DLD1 (cell line): ENCODE measurements at regions not wholly inside any gene's neighbourhood (a gene's known extent, or its start where the extent isn't known, plus 50 kb on each side); places are given as distances from the start of the nearest gene placed in this dataset.
"Not testable (repeated sequence)": the region's sequence is repeated elsewhere in the genome, so short reads cannot be mapped to it uniquely, and the experiment has no call there.

ENCODE experiments used
- in situ Hi-C: cut with HindIII; loops from 2 replicates; pipeline ENCODE4 v1.10.0; 2017; ENCODE audit warnings: low sequenced_read_pairs

- in situ Hi-C loops: not testable (repeated sequence)
Observed at GRCh38 chr5:145395151-145395550, 440.0 kb downstream of the PRELID2 start.

DNA sequence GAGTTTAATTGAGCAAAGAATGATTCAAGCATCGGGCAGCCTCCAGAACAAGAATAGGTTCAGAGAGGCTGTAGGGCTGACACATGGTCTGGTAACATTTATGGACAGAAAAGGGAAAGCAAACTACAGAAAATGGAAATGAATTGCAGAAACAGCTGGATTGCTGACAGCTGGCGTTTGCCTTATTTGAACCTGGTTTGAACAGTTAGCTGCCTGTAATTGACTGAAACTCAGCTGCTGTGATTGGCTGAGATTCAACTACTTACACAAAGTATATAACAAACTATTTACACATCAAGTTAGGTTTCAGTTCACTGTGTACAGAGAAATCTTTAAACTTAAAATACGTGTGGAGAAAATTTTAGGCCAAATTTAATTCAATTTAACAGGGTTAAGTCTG is 441.7 kb downstream of the PRELID2 start:
- in situ Hi-C loops: no loop called here

DNA sequence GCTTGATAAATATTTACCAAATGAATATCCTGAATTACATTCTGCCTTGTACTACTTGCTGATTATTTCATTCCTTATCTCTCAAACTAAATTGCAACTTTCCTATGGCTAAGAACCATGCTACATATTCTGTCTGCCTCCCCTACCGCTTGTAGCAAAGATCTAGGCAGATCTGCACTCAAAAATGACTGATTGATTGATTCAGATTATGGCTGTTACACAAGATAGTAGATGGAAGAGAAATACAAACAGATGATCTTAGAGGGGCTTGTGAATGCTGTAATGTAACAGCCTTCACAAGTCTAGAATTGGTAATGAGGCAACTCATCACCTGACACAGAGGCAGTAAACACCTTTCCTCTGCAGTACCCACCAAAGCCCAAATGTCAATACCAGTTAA is 446.1 kb downstream of the PRELID2 start:
- in situ Hi-C loops: no loop called here

- in situ Hi-C loops: no loop called here
Observed at GRCh38 chr5:145385276-145385675, 449.9 kb downstream of the PRELID2 start.

DNA sequence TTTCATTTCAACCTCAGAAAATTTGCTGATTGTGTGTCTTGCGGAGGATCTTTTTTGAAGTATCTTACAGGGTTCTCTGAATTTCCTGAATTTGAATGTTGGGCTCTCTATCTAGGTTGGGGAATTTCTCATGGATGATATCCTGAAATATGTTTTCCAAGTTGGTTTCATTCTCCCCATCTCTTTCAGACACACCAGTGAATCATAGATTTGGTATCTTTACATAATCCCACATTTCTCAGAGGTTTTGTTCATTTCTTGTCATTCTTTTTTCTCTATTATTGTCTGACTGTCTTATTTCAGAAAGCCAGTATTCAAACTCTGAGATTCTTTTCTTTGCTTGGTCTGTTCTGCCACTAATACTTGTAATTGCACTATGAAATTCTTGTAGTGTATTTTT is 456.9 kb downstream of the PRELID2 start:
- in situ Hi-C loops: no loop called here

DNA sequence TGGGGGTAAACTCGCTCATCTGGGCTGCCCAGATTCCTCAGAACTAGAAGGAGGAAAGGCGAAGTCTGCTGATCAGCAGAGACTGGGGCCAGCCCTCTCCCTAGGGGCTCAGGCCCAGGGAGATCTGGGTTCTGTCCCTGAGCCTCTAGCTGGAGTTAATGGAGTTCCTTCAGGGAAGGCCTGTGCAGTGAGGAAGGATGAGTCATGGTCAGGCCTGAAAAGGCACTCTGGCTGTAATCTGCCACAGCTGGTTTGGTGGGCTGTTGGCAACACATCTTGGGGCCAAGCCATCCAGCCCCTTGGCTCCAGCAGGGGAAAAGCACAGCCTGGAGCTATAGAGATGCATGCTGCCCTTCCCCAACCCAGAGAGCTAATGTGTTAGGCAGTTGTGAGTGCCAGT is 459.6 kb downstream of the PRELID2 start:
- in situ Hi-C loops: no loop called here

- in situ Hi-C loops: no loop called here
Observed at GRCh38 chr5:145365464-145365863, 469.7 kb downstream of the PRELID2 start.

- in situ Hi-C loops: no loop called here
Observed at GRCh38 chr5:145362266-145362665, 472.9 kb downstream of the PRELID2 start.

GRCh38 chr5:145360936-145361335 is 474.2 kb downstream of the PRELID2 start:
- in situ Hi-C loops: no loop called here

GRCh38 chr5:145350513-145350912 is 484.6 kb downstream of the PRELID2 start:
- in situ Hi-C loops: no loop called here

DNA sequence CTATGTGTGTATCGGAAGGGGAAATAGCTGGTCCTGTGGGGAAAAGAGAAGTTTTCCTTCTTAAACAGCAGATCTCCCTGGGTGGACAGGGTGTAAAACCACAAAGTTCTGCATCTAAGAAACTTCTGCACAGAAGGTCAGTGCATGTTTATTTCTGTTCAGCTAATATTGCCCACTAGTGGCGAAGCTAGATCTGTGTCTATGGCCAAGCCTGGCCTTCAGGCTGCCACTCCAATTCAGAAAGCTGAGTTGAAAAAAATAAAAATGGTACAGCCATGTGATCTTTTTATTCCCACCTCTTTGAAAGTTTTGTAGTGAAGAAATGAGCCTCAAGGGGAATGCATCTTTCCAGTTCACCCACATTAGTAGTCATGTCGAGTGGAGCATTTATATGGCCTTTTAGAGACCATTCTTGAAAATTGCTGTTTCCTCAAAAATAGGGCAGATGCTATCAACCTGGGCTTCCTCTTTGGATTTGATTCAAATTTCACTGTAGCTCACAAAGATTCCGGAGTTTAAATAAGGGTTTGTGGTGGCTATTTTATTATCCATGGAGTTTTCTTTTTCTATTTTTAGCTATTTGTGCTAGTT is 488.0 kb downstream of the PRELID2 start:
- in situ Hi-C loops: no loop called here

DNA sequence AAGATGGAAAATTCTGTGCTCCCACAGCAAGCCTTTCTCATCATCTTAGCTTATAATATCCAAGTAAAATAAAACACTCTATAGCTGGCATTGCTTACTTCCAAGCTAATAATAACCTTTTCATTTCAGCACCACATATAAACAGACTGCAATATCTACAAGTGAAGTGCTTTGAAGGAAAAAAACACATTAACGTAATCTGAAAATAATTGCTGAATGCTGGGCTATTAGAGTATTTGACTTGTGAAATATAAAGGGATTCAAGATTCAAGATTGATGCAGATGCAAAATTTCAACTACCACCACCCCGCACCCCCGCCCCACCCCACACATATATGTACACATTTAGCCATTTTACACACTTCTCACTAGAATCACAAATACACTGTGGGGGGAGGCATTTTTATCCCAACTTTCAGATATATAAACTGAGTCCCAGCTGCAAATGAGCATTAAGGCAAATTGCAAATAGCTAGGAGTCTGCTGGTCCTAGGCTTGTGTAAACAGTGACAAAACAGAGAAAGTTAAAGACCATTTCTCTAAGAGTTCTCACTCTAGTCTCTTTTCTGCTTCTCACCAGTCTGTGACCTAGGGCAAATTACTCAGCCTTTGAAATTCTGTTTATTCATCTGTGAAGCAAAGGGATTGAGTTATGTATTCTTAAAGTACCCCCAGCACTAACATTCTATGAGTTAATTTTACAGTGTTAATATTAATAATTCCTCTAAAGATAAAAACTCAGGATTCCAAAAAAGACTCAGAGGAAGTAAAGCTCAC is 489.4 kb downstream of the PRELID2 start:
- in situ Hi-C loops: no loop called here

- in situ Hi-C loops: no loop called here
Observed at GRCh38 chr5:145341842-145342241, 493.3 kb downstream of the PRELID2 start.

GRCh38 chr5:145340099-145340498 is 495.0 kb downstream of the PRELID2 start:
- in situ Hi-C loops: no loop called here

- in situ Hi-C loops: no loop called here
Observed at GRCh38 chr5:145324767-145325479, 510.2 kb downstream of the PRELID2 start.

GRCh38 chr5:145324101-145324500 is 511.0 kb downstream of the PRELID2 start:
- in situ Hi-C loops: no loop called here

DNA sequence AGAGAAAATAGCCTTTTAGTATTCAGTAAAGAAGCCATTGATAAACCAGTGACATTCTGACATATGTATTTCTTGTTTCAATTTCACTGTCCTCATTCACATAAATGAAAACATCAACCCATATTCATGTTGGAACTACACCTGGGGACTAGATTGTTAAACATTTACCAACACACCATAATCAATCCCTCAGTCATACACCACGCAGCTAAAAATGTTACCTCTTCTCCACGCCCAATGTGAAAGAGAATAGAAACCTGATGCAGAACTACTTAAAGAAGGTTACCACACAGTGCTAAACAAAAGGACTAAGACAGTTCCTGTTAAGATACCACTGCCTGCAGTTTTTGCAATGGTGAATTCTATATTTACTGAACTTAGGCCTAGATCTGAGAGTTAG is 518.9 kb downstream of the PRELID2 start:
- in situ Hi-C loops: no loop called here

DNA sequence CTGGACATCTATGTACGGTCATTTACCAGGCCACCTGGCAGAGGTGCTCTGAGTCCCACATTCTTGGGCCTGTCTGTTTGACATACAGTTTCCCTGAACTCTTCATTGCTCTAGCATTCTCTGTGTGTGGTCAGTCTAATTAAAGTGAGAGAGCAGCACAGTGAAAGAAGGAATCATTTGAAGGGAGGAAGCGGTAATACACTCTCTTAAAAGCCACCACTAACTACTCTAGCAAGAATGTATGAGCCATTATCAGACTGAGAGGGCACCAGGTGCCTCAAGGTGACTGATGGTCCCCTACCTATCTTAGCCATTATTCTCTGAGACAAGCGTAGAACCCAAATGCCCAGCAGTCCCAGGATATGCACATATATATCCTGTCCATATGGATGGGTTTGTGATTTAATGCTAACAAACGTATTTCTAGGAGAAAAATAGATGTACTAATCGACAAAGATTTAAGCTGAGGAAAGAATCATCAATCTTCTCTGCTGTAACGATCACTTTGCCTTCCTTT is 527.2 kb downstream of the PRELID2 start:
- in situ Hi-C loops: no loop called here

GRCh38 chr5:145295236-145295835 is 539.8 kb downstream of the PRELID2 start:
- in situ Hi-C loops: no loop called here

DNA sequence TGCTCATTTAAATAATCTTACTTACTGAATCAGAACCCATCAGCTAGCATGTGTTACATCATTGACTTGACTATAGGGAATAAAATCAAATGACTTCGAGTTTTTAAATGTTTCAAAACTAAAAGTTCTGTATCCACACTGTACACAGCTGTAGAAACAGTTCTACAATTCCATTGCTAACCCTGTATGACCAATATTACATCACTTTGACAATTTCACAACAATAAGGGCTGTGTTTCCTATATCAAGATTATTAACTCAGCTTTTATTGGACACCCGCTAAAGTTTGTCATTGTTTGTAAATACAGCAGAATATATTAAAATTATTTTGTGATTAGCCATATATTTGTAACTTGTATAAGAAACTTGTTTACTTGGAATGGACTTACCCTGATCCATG is 540.8 kb downstream of the PRELID2 start:
- in situ Hi-C loops: no loop called here

DNA sequence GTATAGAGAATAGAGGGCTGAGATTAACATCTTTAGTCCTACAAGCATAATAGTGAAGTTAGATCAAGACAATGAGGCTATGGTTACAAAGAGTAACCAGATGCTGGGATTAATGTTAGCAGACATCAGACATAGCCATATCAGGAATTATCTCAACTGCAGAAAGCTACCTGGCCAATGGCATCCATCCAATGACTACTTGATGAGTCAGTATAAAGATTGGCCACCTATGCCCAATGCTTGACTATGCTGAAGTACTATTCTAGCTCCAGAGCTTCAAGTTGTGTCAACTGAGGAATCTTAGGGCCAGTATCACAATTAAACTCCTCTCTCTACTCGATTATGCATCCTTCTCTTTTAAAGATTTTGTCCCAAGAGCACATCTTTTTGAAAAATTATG is 541.4 kb downstream of the PRELID2 start:
- in situ Hi-C loops: no loop called here
